ENCODE measurements at regions not wholly inside any gene's neighbourhood (a gene's known extent, or its start where the extent isn't known, plus 50 kb on each side); places are given as distances from the start of the nearest gene placed in this dataset.

DNA sequence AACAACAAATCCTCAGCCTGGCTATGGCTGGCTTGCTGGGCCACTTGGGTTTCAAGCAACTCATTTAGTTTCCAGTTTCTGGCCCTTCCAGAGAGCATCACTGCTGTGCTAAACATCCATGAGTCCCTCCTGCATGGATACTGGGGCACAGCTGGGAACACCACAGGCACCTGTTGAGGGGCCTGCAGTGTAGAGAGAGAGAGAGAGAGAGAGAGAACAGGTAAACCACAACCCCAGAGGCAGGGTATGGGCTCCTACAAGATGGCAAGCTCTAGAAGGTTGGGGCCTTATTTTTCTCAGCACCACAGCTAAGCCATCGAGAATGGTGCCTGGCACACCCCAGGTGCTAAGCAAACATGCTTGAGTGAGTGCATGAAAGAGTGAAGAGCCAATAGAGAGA lies 120.3 kb downstream of the RBFOX3 start:
- TF ChIP-seq EZH2 (IDR thresholded peaks at IDR 0.05) (no peak), SIN3A (IDR thresholded peaks at IDR 0.05; ENCODE audit: low read depth) (no peak), POLR2A (IDR thresholded peaks at IDR 0.05; ENCODE audit: borderline replicate concordance, extremely low read depth, insufficient read depth, insufficient read length) (no peak), JUND (IDR thresholded peaks at IDR 0.05) (no peak), YY1 (IDR thresholded peaks at IDR 0.05; ENCODE audit: extremely low read depth, insufficient replicate concordance, low read depth, low read length) (no peak), ELF1 (IDR thresholded peaks at IDR 0.05; ENCODE audit: borderline replicate concordance, low read depth) (no peak), ZNF274 (IDR thresholded peaks at IDR 0.05; ENCODE audit: low read depth, low read length) (no peak), POLR2AphosphoS5 (IDR thresholded peaks at IDR 0.05; ENCODE audit: low read depth, low read length) (no peak), EZH2phosphoT487 (IDR thresholded peaks at IDR 0.05; ENCODE audit: borderline replicate concordance) (no peak), RAD21 (IDR thresholded peaks at IDR 0.05; ENCODE audit: low read depth) (no peak), EGR1 (IDR thresholded peaks at IDR 0.05; ENCODE audit: low read depth) (no peak)
- TF ChIP-seq, protein P1, sequence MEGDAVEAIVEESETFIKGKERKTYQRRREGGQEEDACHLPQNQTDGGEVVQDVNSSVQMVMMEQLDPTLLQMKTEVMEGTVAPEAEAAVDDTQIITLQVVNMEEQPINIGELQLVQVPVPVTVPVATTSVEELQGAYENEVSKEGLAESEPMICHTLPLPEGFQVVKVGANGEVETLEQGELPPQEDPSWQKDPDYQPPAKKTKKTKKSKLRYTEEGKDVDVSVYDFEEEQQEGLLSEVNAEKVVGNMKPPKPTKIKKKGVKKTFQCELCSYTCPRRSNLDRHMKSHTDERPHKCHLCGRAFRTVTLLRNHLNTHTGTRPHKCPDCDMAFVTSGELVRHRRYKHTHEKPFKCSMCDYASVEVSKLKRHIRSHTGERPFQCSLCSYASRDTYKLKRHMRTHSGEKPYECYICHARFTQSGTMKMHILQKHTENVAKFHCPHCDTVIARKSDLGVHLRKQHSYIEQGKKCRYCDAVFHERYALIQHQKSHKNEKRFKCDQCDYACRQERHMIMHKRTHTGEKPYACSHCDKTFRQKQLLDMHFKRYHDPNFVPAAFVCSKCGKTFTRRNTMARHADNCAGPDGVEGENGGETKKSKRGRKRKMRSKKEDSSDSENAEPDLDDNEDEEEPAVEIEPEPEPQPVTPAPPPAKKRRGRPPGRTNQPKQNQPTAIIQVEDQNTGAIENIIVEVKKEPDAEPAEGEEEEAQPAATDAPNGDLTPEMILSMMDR (IDR thresholded peaks at IDR 0.05 in 2 of 3, conservative IDR thresholded peaks at IDR 0.05 in 1 of 3; ENCODE audit: borderline replicate concordance in 1 of 3, insufficient read depth in 1 of 3, low read depth in 2 of 3, low read length in 2 of 3), result no peak
- TF ChIP-seq, protein P2, sequence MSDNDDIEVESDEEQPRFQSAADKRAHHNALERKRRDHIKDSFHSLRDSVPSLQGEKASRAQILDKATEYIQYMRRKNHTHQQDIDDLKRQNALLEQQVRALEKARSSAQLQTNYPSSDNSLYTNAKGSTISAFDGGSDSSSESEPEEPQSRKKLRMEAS (IDR thresholded peaks at IDR 0.05), result no peak
- TF ChIP-seq, protein P3, sequence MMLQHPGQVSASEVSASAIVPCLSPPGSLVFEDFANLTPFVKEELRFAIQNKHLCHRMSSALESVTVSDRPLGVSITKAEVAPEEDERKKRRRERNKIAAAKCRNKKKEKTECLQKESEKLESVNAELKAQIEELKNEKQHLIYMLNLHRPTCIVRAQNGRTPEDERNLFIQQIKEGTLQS (IDR thresholded peaks at IDR 0.05), result no peak
